ENCODE measurements at regions not wholly inside any gene's neighbourhood (a gene's known extent, or its start where the extent isn't known, plus 50 kb on each side); places are given as distances from the start of the nearest gene placed in this dataset.
"Not testable (repeated sequence)": the region's sequence is repeated elsewhere in the genome, so short reads cannot be mapped to it uniquely, and the experiment has no call there.

- no peak for TF ChIP-seq CTCF (IDR thresholded peaks at IDR 0.05; ENCODE audit: control extremely low read depth, extremely low read depth, low read depth, missing control alignments)
Measured at GRCh38 chrX:102784550-102784949, 64.0 kb downstream of the GPRASP3 start.

GRCh38 chrX:102787283-102787682, 66.7 kb downstream of the GPRASP3 start:
- DNase-seq (ENCODE audit: extremely low spot score): no peak
- CTCF ChIA-PET: interaction anchor here (0.9 to 1.8 kb wide), 3 partner anchors 12 to 112 kb away, joined by 3 to 4 read pairs (median 3); no protein-coding TSS in a partner anchor
- POLR2A ChIA-PET: no interaction called here
- TF ChIP-seq CTCF (IDR thresholded peaks at IDR 0.05; ENCODE audit: control extremely low read depth, extremely low read depth, low read depth, missing control alignments): no peak

More at GRCh38 chrX:102784550-102784949, 64.0 kb downstream of the GPRASP3 start:
- DNase-seq (ENCODE audit: extremely low spot score): no peak
- ChIA-PET CTCF (no interaction called here), POLR2A (no interaction called here)

- ChIA-PET POLR2A (no interaction called here), CTCF (no interaction called here)
- no peak for TF ChIP-seq CTCF (IDR thresholded peaks at IDR 0.05; ENCODE audit: control extremely low read depth, extremely low read depth, low read depth, missing control alignments)
- DNase-seq (ENCODE audit: extremely low spot score): no peak
Measured at GRCh38 chrX:102808336-102808735, 87.8 kb downstream of the GPRASP3 start.

GRCh38 chrX:102818269-102818668, 97.7 kb downstream of the GPRASP3 start:
- POLR2A ChIA-PET; CTCF ChIA-PET; DNase-seq (ENCODE audit: extremely low spot score): not testable (repeated sequence)

- CTCF ChIA-PET: interaction anchor here (1.0 to 2.0 kb wide), 2 partner anchors 10 kb away, joined by 3 to 8 read pairs; no protein-coding TSS in a partner anchor
- DNase-seq (ENCODE audit: extremely low spot score): no peak
- TF ChIP-seq CTCF (IDR thresholded peaks at IDR 0.05; ENCODE audit: control extremely low read depth, extremely low read depth, low read depth, missing control alignments): no peak
- POLR2A ChIA-PET: no interaction called here
Measured at GRCh38 chrX:102832661-102833060, 104.4 kb upstream of the RAB40AL start.

GRCh38 chrX:102833136-102833535, 103.9 kb upstream of the RAB40AL start:
- DNase-seq (ENCODE audit: extremely low spot score): no peak
- CTCF ChIA-PET: interaction anchor here (1.0 to 2.0 kb wide), 2 partner anchors 10 to 11 kb away, joined by 3 to 8 read pairs; no protein-coding TSS in a partner anchor
- POLR2A ChIA-PET: no interaction called here

More at GRCh38 chrX:102833136-102833535, 103.9 kb upstream of the RAB40AL start:
- TF ChIP-seq CTCF (IDR thresholded peaks at IDR 0.05; ENCODE audit: control extremely low read depth, extremely low read depth, low read depth, missing control alignments): no peak

Data from GM10248 (cell line).